HFF-Myc (cell line): ENCODE measurements at regions not wholly inside any gene's neighbourhood (a gene's known extent, or its start where the extent isn't known, plus 50 kb on each side); places are given as distances from the start of the nearest gene placed in this dataset.
"Not testable (repeated sequence)": the region's sequence is repeated elsewhere in the genome, so short reads cannot be mapped to it uniquely, and the experiment has no call there.

Experiments used
- DNase-seq: peaks from one replicate; pipeline ENCODE4 v3.0.0-alpha.2; 2011; ENCODE audit warnings: low read depth; ENCODE audit errors: extremely low read depth
- H3K4me3 ChIP-seq: replicated peaks from 2 replicates; pipeline ENCODE4 v1.5.1; 2011; ENCODE audit warnings: low read depth, mild to moderate bottlenecking, control low read depth, low read length
- TF ChIP-seq, protein P1 (sequence below): IDR thresholded peaks from 2 replicates; pipeline ENCODE4 v1.5.1; 2012; ENCODE audit warnings: mild to moderate bottlenecking, low read depth, low read length, control low read depth; ENCODE audit errors: missing control alignments

DNA sequence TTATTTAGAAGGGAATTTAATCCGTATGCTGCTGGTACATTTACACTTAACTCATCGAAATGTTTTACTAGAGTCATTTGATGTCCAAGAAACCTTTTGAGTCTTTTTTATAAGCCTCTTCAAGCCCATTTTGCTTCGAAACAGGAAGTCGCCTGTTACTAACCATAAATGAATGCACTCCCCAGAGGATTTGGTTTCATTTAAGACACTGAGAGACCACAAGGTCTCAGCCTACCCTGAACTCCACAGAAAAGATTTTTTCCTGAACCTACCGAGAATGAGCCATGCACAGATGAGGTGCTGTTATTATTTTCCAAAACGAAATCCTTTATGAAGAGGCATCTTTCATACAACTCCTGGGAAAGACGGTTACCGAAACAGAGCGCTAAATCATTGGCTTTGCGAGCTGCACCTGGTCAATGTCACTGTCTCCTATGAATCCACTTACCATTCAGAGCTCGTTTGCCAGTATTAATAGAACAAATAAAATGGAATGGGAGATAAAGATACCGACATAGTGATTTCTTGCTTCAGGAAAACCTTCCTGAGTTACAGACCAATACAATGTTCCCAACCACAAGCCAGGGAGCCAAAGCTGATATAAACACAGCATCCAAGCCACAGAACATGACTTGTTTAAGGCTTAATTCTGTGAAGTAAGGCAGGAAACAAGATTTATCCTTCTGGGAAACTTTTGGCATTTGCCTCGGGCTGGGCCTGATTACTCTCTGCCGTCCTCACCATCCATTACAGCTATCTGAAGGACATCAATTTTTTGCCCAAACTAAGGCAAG is 382.1 kb downstream of the OSR1 start:
- H3K4me3 ChIP-seq: peak overlapping the region; percentile 13
- peak; percentile 84 for DNase-seq
- TF ChIP-seq, protein P1, sequence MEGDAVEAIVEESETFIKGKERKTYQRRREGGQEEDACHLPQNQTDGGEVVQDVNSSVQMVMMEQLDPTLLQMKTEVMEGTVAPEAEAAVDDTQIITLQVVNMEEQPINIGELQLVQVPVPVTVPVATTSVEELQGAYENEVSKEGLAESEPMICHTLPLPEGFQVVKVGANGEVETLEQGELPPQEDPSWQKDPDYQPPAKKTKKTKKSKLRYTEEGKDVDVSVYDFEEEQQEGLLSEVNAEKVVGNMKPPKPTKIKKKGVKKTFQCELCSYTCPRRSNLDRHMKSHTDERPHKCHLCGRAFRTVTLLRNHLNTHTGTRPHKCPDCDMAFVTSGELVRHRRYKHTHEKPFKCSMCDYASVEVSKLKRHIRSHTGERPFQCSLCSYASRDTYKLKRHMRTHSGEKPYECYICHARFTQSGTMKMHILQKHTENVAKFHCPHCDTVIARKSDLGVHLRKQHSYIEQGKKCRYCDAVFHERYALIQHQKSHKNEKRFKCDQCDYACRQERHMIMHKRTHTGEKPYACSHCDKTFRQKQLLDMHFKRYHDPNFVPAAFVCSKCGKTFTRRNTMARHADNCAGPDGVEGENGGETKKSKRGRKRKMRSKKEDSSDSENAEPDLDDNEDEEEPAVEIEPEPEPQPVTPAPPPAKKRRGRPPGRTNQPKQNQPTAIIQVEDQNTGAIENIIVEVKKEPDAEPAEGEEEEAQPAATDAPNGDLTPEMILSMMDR: no peak

DNA sequence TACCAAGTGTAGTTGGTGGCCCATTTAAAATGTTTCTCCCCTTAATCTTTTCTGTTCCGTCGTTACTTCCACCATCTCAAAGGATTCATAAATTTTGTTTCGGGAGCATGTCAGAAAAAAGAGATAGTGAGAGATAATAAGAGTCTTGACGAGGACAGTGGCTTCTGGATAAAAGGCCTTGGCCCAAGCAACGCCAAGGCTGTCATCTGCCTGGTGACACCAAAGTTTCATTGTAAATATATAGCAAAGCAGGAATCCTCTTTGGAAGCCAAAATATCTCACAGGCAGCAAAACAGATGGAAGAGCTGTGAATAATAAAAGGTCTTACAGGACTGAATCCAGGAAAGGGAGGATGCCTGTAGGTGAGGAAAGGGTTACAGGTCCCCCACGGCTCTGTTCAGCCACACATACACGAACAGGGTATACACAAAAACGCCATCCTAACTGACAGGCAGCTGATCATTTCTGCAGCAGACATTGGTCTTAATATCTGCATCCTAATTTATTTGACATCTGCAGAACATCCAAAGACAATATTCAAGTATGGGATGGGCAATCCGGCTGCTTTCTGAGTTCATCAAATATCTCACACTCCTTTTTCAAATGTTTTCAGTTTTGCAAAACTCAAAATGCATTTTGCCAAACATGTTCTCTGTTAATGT is 382.8 kb downstream of the OSR1 start:
- no peak for DNase-seq
- H3K4me3 ChIP-seq: no peak overlapping the region
- TF ChIP-seq, protein P1: no peak

DNA sequence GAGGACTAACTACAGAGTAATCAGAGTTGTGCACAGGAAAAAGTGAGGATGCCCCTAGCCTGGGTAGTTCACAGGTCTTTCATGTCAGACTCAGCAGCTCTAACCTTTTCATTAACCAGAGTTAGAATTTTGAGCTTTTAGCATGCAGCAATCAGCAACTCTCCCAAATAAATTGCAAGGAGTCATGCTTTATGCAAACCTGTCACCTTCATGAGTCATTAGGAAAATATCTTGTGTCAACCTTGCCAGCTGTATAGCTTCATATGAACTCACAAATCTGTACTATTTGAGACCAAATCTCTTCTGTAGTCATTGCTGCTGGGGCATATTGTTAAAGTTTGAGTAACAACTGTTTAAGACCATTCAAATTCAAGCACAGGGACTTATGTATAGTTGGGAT is 382.3 kb upstream of the NT5C1B start:
- DNase-seq: no peak
- TF ChIP-seq, protein P1: no peak

DNA sequence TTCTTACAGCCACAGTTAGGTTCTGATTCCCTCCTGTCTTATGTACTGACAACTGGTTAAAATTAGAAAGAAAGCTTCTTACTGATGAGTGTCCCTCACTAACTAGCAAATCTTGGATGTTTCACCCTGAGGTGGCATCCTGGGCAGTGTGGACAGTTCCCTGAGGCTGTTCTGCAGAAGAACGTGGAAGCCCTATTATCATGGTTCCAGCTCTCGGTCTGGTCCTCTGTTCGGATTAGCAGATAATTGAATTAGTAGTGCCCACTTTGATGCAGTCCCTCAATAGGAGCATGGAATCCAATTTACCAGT is 381.7 kb upstream of the NT5C1B start:
- TF ChIP-seq, protein P1: no peak
- no peak for DNase-seq
- H3K4me3 ChIP-seq: no peak overlapping the region

More for the DNA sequence above, 382.3 kb upstream of the NT5C1B start:
- no peak overlapping the region for H3K4me3 ChIP-seq

DNA sequence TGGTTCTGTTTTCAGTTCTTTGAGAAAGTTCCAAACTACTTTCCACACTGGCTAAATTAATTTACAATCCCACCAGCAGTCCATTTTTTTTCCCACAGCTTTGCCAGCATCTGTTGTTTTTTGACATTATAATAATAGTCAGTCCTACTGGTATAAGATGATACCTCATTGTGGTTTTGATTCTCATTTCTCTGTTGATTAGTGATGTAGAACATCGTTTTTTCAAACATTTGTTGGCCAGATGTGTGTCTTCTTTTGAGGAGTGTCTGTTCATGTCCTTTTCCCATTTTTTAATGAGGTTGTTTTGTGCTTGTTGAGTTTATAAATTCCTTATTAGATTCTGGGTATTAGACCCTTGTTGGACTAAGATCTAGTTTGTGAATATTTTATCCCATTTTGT is 376.8 kb upstream of the NT5C1B start:
- TF ChIP-seq, protein P1: no peak
- peak; percentile 71 for DNase-seq
- H3K4me3 ChIP-seq: no peak overlapping the region

DNA sequence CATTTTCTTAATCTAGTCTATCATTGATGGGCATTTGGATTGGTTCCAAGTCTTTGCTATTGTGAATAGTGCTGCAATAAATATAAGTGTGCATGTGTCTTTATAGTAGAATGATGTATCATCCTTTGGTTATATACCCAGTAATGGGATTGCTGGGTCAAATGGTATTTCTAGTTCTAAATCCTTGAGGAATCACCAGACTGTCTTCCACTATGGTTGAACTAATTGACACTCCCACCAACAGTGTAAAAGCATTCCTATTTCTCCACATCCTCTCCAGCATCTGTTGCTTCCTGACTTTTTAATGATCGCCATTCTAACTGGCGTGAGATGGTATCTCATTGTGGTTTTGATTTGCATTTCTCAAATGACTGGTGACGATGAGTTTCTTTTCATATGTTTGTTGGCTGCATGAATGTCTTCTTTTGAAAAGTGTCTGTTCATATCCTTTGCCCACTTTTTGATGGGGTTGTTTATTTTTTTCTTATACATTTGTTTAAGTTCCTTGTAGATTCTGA is 374.4 kb upstream of the NT5C1B start:
- not testable (repeated sequence) for H3K4me3 ChIP-seq, DNase-seq

DNA sequence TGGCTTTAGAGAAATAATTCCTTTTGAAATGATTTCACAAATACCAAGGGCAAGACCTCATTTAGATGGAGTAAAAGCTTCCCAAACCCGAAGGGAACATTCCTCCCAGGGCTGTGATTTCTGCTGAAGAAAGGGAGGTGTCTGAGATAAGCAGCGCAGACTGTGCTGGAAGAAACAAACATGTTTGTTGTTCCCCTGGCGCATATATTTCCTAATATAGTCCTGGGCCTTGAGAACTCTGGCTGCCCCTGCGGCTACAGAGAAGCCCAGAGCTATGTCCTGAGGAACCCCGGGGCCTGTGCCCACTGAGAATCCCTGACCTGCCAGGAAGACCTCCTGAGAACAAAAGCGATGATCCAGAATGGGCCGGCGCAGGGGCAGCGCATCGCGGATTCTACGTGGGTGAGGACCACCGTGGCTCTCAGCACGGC is 372.6 kb upstream of the NT5C1B start:
- DNase-seq: no peak
- TF ChIP-seq, protein P1: no peak
- no peak overlapping the region for H3K4me3 ChIP-seq
